Activated T-helper 9 cell treated with anti-CD3 and anti-CD28 coated beads, Interleukin-2, amount 50 U/mL, for 16 hours (primary cell): ENCODE measurements at regions not wholly inside any gene's neighbourhood (a gene's known extent, or its start where the extent isn't known, plus 50 kb on each side); places are given as distances from the start of the nearest gene placed in this dataset.
"Not testable (repeated sequence)": the region's sequence is repeated elsewhere in the genome, so short reads cannot be mapped to it uniquely, and the experiment has no call there.

Experiments used
- DNase-seq: peaks from one replicate; pipeline ENCODE4 v3.0.0-alpha.2; 2020; ENCODE audit warnings: low read depth

- DNase-seq = no peak
Observed at GRCh38 chr13:44305917-44306370, 67.7 kb upstream of the SERP2 start.

- no peak for DNase-seq
Observed at GRCh38 chr13:44306371-44307192, 67.0 kb upstream of the SERP2 start.

- no peak for DNase-seq
Observed at GRCh38 chr13:44307255-44307654, 66.4 kb upstream of the SERP2 start.

GRCh38 chr13:44307844-44308243, 65.8 kb upstream of the SERP2 start:
- no peak for DNase-seq

- DNase-seq = no peak
Observed at GRCh38 chr13:44308352-44308751, 65.3 kb upstream of the SERP2 start.

- DNase-seq = no peak
Observed at GRCh38 chr13:44309794-44310757, 63.5 kb upstream of the SERP2 start.

- no peak for DNase-seq
Observed at GRCh38 chr13:44311011-44311780, 62.4 kb upstream of the SERP2 start.

GRCh38 chr13:44312131-44312530, 61.5 kb upstream of the SERP2 start:
- DNase-seq = no peak

- no peak for DNase-seq
Observed at GRCh38 chr13:44312834-44313551, 60.6 kb upstream of the SERP2 start.

GRCh38 chr13:44313674-44314073, 60.0 kb upstream of the SERP2 start:
- DNase-seq = no peak

GRCh38 chr13:44314160-44314559, 59.5 kb upstream of the SERP2 start:
- not testable (repeated sequence) for DNase-seq

- no peak for DNase-seq
Observed at GRCh38 chr13:44317752-44318151, 55.9 kb upstream of the SERP2 start.

GRCh38 chr13:44318161-44318560, 55.5 kb upstream of the SERP2 start:
- DNase-seq = no peak

GRCh38 chr13:44320611-44321010, 53.0 kb upstream of the SERP2 start:
- no peak for DNase-seq

- no peak for DNase-seq
Observed at GRCh38 chr13:44321961-44322360, 51.7 kb upstream of the SERP2 start.

- DNase-seq = no peak
Observed at GRCh38 chr13:44322928-44323327, 50.7 kb upstream of the SERP2 start.

- no peak for DNase-seq
Observed at GRCh38 chr13:44323754-44324153, 49.9 kb upstream of the SERP2 start.
